Renal cortical epithelial cell (primary cell): ENCODE measurements at regions not wholly inside any gene's neighbourhood (a gene's known extent, or its start where the extent isn't known, plus 50 kb on each side); places are given as distances from the start of the nearest gene placed in this dataset.
"Not testable (repeated sequence)": the region's sequence is repeated elsewhere in the genome, so short reads cannot be mapped to it uniquely, and the experiment has no call there.

ENCODE experiments used
- DNase-seq: peaks from one replicate; pipeline ENCODE4 v3.0.0-alpha.2; 2011; ENCODE audit warnings: low read depth

DNA sequence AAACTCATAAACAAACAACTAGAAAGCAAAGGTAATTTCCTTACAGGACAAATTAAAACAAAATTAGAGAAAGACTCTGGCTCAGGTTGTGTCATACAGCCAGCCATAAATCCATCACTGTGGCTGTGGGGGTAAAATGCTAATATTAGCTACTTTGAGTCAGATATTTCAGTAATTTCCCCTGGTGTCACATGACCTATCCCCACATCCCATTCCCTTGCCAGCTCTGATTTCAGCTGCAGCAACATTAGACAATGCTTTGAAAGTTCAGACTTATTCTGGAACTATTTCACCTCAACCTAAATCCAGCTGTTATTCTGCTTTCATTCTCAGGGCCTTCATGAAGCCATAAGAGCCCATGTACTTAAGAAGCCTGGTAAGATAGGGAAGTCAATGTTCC, 55.3 kb downstream of the RPL10L start:
- DNase-seq, result peak; percentile 16

DNA sequence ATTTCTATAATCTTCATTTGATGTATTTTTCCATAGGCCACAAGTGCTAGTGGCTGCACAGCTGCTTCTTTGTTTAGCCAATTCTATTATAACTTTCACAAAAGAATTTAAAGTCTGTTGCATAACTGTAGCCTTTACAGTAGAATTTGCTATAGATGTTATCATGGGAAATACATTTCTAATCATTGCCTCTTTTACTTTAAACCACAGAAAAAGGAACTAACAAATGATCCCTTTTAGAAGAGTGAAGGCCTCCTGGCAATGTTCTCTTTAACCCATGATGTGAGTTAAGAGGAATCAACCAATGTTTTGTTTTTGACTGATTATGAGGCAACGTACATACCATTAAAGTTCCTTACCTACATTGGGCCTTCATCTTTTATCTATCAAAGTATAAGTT, 68.8 kb downstream of the RPL10L start:
- no peak for DNase-seq

DNA sequence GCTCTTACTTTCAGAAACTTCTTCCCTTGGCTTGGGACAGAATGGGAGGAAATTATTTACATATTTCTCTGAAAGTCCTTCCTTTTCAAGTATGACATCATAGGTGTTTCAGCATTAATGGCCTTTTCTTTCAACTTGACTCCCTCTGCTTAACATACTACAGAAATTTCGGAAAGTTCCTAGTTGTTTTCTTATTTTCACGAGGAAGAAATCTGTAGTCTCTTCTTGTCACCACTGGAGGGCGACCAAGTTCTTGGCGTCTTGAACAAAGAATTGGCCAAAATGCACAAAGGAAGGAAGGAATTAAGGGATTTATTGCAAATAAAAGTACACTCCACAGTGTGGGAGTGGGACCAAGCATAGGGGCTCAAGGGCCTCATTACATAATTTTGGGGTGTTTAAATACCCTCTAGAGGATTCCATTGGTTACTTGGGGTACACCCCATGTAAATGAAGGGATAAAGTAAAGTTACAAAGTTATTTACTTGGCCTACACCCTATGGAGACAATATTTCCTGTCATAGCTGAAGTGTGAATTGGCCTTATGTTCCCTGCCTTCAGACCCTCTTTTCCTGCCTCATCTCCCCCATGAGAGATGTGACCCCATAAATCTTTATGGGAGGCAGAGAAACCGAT, 70.4 kb downstream of the RPL10L start:
- DNase-seq, result peak; percentile 34

DNA sequence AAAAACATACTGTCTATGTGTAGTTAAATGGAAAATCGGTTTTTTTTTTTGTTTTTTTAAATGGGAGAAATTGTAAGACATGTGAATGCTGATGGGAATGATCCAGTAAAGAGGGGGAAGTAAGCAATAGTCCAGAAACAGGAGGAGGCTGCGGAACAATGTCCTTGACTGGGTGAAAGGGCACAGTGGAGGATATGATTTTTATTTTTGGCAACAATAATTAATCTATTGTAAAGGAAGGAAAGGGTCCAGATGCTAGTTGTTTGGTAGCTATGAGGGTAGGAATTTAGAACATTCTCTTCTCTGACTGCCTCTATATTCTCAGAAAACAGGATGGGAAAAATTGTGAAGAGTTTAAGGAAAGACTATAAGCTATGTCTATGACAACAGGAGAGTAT, 76.6 kb downstream of the RPL10L start:
- no peak for DNase-seq

DNA sequence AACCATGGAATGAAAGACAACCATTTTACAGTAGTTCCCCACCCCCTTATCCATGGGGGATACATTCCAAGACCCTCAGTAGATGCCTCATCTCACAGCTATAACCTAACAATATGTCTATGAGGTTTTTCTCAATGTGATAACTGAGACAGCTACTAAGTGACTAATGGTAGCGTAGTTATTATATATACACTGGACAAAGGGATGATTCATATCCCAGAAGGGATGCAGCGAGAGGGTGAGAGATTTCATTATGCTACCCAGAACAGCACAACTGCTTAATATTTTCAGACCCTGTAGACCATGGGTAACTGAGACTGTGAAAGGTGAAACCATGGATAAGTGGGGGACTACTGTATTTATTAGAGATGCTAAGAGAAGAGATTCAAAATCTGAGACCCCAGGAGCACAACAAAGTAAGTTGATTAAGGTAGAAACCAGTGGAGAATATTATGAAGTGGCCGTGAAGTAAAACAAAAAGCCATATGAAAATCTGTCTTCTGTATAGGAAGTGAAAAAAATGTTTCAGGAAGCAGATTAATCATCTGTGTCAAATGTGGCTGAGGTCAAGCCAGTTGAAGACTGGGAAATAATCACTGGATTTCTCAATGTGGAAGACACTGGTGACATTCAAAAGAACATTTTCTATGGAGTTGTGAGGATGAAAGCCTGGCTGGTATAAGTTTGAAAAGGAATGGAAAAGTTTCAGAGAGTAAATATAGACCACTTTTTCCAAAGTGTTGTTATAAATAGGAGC, 77.2 kb downstream of the RPL10L start:
- no peak for DNase-seq

DNA sequence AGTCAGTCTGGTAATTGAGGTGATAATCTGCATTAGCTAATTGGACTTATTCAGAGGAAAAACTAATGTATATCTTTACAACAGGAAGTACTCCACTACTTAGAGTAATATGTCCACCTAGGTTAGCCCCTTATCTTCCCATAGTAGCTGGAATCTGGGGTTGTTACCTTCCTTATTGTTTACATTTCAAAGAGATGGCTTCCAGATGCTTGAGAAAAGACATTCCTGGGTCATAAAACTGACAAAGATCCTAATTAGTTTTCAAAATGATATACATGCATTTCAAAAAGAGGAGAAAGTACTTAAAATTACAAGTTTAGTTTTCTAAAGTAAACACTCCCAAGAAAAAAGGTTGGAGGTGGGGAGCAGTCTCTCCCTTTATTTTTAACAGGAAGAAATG, 78.1 kb downstream of the RPL10L start:
- no peak for DNase-seq

DNA sequence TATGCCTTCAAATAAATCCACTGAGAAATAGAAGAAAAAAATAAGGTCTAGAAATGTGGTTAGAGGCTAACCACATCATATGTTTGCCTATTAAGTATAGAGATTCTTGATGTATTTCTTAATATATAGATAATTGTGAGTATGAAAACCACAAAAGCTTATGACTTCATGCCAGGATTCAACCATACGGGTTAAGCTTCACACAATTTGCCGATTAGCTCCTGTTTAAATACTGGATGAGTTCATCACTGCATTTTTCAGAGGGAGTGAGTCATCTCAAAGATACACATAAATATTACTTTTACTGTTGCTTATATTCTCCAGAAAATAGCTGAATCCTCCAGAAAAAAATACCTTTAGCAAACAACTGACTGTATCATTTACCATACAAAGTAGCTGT, 79.6 kb downstream of the RPL10L start:
- DNase-seq, result no peak

DNA sequence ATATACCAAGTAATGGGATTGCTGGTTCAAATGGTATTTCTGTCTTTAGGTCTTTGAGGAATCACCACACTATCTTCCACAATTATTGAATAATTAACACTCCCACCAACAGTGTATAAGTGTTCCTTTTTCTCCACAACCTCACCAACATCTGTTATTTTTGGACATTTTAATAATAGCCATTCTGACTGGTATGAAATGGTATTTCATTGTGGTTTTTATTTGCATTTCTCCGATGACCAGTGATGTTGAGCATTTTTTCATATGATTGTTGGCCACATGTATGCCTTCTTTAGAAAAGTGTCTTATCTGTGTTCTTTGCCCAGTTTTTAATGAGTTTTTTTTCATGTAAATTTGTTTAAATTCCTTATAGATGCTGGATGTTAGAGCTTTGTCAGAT, 83.4 kb downstream of the RPL10L start:
- not testable (repeated sequence) for DNase-seq

DNA sequence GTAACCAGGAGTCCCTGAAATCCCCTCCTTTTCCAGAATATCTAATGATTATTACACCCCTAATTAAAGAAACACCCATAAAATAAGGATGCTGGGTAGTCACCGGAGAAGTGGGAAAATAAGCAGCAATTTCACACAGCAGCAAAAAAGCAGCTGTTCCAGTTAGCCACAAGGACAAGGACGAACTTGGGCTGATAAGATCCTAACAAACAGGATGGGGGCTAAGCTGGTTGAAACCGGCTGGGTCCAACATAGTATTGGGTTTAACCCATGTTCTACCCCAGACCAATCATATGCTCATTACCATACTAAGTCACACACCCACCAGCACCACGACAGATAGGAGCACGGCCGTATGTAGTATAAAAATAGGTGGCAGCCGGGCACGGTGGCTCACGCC, 100.7 kb downstream of the RPL10L start:
- DNase-seq, result no peak

DNA sequence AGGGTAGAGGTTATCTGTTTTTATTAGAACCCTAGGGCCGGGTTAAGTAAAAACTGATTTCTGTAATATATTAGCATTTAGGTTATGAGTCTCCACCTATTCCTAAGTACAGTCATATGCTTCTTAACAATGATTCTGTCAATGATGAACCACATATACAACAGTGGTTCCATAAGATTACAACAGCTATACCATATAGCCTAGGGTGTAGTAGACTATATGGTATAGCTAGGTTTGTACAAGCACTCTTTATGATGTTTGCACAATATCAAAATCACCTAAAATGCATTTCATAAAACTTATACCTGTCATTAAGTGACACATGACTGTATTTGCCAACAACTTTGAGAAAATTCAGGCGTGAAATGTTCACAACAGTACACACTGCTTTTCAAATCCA, 110.6 kb downstream of the RPL10L start:
- DNase-seq, result no peak

DNA sequence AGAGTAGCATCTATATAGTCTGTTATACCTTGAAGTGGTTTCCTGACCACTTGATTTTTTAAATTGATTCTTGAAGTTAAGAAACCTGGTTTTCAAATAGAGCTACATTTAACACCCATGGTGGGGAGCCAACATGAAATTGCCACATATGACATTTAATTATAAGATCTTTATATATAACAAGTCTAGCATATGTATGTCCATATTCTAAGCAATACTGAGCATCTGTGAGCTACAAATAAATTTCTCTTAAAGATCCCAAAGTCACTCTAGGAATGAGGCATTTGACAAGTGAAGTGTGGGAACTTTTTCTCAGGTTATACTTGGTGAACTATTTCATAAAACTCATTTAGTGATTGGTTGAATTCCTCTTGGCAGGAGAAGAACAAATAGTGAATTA, 132.5 kb downstream of the RPL10L start:
- DNase-seq, result no peak

DNA sequence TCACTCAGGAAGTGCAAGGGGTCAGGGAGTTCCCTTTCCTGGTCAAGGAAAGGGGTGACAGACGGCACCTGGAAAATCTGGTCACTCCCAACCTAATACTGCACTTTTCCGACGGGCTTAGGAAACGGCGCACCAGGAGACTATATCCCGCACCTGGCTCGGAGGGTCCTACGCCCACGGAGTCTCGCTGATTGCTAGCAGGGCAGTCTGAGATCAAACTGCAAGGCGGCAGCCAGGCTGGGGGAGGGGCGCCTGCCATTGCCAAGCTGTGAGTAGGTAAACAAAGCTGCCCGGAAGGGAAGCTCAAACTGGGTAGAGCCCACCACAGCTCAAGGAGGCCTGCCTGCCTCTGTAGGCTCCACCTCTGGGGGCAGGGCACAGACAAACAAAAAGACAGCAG, 142.8 kb downstream of the RPL10L start:
- DNase-seq, result not testable (repeated sequence)

DNA sequence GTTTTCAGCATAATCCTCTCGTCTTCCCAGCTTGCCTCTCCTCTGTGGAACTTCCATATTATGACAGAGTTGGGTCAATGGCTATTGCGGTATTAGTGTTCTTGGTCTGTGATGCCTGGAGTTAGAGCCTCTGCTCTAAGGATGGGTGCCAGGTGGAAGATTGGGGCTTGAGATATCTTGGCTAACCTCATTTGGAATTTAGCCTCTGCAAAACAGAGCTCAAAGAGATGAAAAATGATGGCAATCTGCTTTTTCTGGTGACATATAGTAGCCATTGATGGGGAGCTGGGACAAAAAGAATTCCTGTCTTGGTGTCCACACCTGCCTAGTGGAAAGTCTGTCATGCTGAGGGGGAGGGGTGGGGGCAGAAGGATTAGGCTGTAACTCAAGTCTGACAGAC, 152.1 kb downstream of the RPL10L start:
- DNase-seq, result no peak

DNA sequence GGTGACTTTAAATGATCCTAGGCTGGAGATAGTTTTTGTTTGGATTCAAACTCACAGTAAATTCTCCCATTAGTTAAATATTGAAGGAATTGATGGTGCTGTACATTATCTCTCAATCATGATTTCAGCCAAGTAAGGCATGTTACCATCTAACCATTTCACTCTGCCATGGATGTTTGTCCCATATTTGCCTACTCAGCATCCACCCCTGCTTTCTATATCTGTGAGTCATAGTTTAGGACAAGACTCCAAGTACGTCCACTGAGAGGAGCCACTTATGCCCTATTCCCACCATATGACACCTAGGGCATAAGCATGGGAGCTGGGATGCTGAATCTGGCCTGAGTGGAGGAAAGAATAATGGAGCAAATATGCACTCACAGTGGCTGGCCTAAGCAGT, 155.2 kb downstream of the RPL10L start:
- DNase-seq, result no peak

DNA sequence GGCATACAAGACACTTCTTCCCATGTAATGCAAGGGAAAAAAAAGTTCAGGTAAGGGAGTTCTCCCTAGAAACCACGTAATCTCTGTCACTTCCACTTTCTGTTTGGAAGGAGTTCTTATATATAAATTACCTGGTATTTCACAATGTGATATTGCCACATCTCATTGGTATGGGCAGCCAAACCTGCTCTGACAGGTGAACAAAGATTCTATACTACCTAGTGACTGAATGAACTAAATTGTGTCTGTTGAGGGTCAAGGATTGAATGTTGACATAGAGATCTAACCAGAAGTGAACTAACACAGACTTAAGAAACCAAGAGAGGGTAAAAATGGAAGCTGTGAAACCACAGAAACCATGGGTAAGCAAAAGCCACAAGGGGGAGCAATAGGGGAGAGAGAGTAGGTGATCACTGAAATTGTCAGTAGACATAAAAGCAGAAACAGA, 161.3 kb downstream of the RPL10L start:
- peak; percentile 22 for DNase-seq

DNA sequence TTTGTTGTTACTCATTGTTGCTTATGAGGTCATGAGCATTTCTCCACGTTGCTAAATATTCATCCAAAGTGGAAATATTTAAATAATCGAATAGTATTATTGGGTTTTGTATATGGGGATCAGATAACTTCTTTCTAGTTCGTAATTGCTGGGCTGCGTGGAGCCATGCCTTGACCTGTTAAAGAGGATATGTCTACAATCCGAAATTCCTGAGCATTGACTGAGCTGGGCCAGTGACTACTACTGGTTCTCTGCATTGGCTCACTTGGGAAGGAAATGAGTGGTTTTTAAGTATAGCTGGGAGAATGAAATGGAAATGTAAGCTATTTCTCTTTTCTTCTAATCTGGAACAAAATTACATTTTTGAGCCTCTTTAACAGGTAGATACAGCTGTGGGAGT, 163.2 kb downstream of the RPL10L start:
- no peak for DNase-seq

DNA sequence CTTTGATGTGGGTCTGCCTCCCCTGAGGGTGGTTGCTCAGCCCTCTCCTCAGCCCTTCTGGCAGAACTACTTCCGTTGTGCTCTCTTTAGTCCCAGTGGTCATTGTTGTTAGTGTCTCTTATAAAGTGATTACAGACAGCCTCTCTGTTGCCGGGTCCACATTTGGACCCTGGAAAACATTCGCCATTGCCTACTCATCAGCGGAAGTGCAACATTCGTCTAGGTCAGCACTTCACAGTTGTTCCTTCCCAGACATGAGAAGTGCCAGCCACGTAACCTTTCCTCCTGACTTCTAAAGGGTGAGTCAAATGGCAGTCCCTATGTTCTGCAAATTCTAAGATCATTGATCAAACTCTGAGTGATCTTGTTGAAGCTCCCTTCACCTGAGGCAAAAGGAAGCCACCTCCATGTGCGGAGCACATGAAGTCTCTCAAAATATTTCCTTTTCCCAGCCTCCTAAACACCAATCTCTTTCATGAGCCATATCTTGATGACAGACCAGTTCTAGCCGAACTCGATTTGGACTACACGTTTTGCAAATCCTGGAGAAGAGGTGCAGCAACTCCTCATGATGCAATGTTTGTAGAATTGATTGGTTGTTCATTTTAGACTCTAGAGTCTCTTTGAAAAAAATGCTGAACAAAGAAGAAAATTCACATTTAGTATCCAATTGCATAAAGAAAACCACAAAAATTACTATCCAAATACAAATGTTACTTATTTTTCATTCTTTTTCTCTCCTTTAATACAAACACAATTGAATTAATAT, 163.8 kb downstream of the RPL10L start:
- no peak for DNase-seq

DNA sequence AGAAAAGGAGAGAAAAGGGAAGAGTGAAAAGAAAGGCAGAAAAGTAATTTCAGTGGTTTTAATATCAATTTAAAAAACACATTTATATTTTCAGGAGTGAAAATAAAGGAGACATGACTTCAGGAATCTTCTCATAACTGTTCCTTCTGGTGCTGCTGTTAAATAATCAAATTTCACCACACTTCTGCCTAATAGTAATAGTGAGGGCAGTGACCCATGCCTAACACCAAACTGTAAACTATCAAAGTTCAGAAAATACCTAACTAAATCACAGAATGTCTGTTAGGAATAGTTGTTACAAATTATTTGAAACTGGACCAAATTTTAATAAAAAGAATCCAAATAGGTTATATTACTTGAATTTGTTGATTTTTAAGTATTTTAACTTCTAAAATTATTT, 169.4 kb downstream of the RPL10L start:
- no peak for DNase-seq

DNA sequence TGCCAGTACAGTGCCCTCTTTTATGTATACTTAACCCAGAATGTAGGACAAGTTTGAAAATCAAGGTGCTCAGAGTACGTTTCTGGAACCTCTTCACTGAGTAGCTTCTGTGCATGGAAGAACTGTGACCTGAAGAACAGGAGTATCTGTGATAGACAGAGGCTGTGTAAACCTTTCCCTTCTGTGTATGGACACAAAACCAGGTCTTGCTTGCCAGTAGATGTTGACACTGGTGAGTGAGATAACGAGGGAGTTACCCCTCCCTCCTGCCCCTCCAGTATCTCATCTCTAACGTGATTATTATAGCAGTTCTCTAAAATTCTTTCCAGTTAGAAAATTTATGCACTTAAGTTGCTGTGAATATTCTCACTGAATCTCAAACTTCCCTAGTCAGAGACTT, 170.8 kb downstream of the RPL10L start:
- no peak for DNase-seq

DNA sequence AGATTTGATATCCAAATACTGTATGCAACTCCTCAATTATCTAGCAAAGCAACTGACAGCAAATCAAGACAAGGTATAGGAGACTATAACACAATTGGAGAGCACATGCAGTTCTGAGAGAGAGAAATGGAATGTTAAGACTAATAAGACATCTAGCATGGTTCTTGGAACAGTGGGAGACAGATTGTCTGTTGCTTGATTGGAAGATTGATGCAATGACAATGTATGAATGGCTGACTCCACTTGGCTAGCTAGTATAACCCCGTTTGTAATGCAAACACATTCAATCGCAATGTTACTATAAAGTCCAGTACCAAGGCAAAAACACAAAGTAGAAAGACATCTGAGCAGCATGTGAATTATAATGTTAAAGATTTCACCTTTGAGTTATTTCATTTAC, 179.3 kb downstream of the RPL10L start:
- DNase-seq, result no peak

DNA sequence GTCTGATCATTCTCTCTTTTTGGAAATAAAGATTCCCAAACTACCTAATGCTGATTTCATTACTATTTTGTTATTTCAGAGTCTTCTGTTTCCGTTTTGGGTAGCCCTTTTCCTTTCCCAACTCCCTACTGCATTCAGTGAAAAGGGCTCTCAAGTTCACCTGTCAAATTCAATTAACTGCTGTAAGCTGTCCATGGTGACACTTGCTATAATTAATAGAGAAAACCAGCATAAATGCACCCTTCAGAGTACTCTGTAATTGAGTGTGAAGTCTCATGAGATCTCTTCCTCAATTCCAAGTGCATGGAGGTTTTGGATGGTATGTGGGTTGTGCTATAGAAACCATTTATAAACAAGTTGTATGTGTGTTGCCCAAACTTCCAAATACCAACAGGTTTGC, 187.2 kb downstream of the RPL10L start:
- no peak for DNase-seq

DNA sequence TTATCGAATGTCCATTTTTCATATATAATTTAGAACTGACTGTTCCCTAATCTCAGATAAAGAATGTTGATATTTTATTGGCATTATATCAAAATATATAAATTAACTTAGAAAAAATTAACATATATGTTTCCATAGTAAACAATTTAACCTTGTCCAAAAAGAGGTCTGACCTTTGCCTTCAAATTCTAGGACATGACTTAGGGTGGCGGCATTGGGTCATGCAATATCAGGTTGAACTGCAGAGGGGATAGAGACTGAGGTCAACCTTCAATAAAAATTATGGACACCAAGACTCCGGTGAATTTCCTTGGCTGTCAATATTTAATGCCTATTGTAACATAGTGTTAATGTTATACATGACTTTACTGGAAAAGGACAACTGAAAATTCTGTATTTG, 199.8 kb downstream of the RPL10L start:
- no peak for DNase-seq

DNA sequence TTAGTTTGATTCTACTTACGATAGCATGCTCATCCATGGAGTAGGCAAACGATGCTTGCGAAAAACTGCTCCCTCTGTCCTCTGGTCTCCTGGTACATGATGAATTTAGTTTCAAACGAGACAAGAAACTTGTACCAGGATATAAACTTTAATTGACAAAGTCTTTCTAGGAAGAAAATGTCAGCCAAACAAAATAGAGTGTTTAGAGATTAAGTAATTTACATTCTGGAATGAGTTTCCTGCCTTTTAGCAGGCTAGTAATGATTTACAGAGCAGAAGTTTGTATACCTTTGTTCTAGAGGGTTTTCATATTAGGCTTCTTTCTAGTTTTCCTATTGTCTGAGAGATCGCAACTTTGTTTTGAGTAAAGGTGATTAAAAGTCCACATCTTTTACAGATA, 206.9 kb downstream of the RPL10L start:
- peak; percentile 54 for DNase-seq
